PFSK-1 (cell line): ENCODE measurements at regions not wholly inside any gene's neighbourhood (a gene's known extent, or its start where the extent isn't known, plus 50 kb on each side); places are given as distances from the start of the nearest gene placed in this dataset.

Source experiments
- POLR2AphosphoS5 ChIP-seq: IDR thresholded peaks from 2 replicates; pipeline ENCODE4 v1.6.1; 2012; ENCODE audit warnings: low read depth, mild to moderate bottlenecking, control low read depth, low read length, moderate library complexity
- REST ChIP-seq, 2 experiments: IDR thresholded peaks; 2 replicates each; pipeline versions ENCODE4 v1.6.1 to v1.8.0; 2011 to 2012; ENCODE audit warnings: low read depth in 2 of 2, low read length in 2 of 2, control low read depth in 1 of 2, inconsistent platforms in 1 of 2, mild to moderate bottlenecking in 1 of 2, moderate library complexity in 1 of 2; ENCODE audit not compliant: insufficient read depth in 1 of 2
- SIN3A ChIP-seq: IDR thresholded peaks from 2 replicates; pipeline ENCODE4 v1.6.1; 2012; ENCODE audit warnings: mild to moderate bottlenecking, low read length, moderate library complexity, borderline replicate concordance; ENCODE audit not compliant: insufficient read depth
- TAF1 ChIP-seq: IDR thresholded peaks from 2 replicates; pipeline ENCODE4 v1.6.1; 2012; ENCODE audit warnings: low read length, control low read depth, borderline replicate concordance; ENCODE audit not compliant: insufficient read depth

GRCh38 chr12:76255692-76256091 is 92.5 kb downstream of the BBS10 start:
- no peak for TF ChIP-seq REST (IDR thresholded peaks at IDR 0.05; ENCODE audit: insufficient read depth in 1 of 2, low read depth in 2 of 2, low read length in 2 of 2)
- TF ChIP-seq SIN3A = no peak
- TF ChIP-seq POLR2AphosphoS5 = no peak
- no peak for TF ChIP-seq TAF1
